Stimulated activated CD8-positive, alpha-beta memory T cell treated with anti-CD3 and anti-CD28 coated beads, Interleukin-2, amount 100 ng/mL, for 1 hour (primary cell): ENCODE measurements at regions not wholly inside any gene's neighbourhood (a gene's known extent, or its start where the extent isn't known, plus 50 kb on each side); places are given as distances from the start of the nearest gene placed in this dataset.

Source experiments
- DNase-seq, 2 donors: peaks; one replicate each; pipeline ENCODE4 v3.0.0-alpha.2; 2020; ENCODE audit warnings: low read depth in 2 of 2

- DNase-seq = no peak
These were observed 258.2 kb upstream of the TNRC6C start for GRCh38 chr17:77700165-77700881.

- DNase-seq = no peak
These were observed 256.5 kb upstream of the TNRC6C start for GRCh38 chr17:77701996-77702395.

- DNase-seq = no peak
These were observed 254.3 kb upstream of the TNRC6C start for GRCh38 chr17:77704048-77704815.

- no peak for DNase-seq
These were observed 251.6 kb upstream of the TNRC6C start for GRCh38 chr17:77706938-77707337.

GRCh38 chr17:77707546-77707945, 251.0 kb upstream of the TNRC6C start:
- no peak for DNase-seq

- no peak for DNase-seq
These were observed 250.5 kb upstream of the TNRC6C start for GRCh38 chr17:77708049-77708448.

GRCh38 chr17:77708936-77709335, 249.6 kb upstream of the TNRC6C start:
- no peak for DNase-seq

GRCh38 chr17:77709594-77709993, 248.9 kb upstream of the TNRC6C start:
- DNase-seq = no peak

- DNase-seq = no peak
These were observed 245.9 kb upstream of the TNRC6C start for GRCh38 chr17:77712578-77712977.

- DNase-seq = no peak
These were observed 242.1 kb upstream of the TNRC6C start for GRCh38 chr17:77716289-77716926.

- DNase-seq = no peak
These were observed 240.4 kb upstream of the TNRC6C start for GRCh38 chr17:77717941-77718668.

- no peak for DNase-seq
These were observed 239.9 kb upstream of the TNRC6C start for GRCh38 chr17:77718669-77718961.

GRCh38 chr17:77719806-77720205, 238.7 kb upstream of the TNRC6C start:
- DNase-seq = no peak

- no peak for DNase-seq
These were observed 237.3 kb upstream of the TNRC6C start for GRCh38 chr17:77720946-77721845.

GRCh38 chr17:77721846-77722160, 236.7 kb upstream of the TNRC6C start:
- DNase-seq = no peak

- no peak for DNase-seq
These were observed 236.1 kb upstream of the TNRC6C start for GRCh38 chr17:77722366-77722765.

GRCh38 chr17:77723071-77723908, 235.2 kb upstream of the TNRC6C start:
- DNase-seq = no peak

GRCh38 chr17:77723909-77724875, 234.3 kb upstream of the TNRC6C start:
- DNase-seq = no peak

GRCh38 chr17:77724876-77725615, 233.5 kb upstream of the TNRC6C start:
- DNase-seq = no peak
